Sigmoid colon (tissue), 3 donors: ENCODE measurements at regions not wholly inside any gene's neighbourhood (a gene's known extent, or its start where the extent isn't known, plus 50 kb on each side); places are given as distances from the start of the nearest gene placed in this dataset.

Experiments
- CTCF ChIP-seq, 4 experiments: fragments of 450-650 bp in 3 of 4; fragments of 200-600 bp in 1 of 4; IDR thresholded peaks; one replicate each; pipeline ENCODE4 v1.5.1; 2016 to 2019; ENCODE audit warnings: antibody characterized with exemption in 4 of 4, mild to moderate bottlenecking in 3 of 4, moderate library complexity in 2 of 4
- POLR2A ChIP-seq, 2 donors: fragments of 450-650 bp; IDR thresholded peaks; one replicate each; pipeline ENCODE4 v1.6.1; 2016; ENCODE audit warnings: antibody characterized with exemption in 2 of 2, mild to moderate bottlenecking in 2 of 2, moderate library complexity in 2 of 2

- TF ChIP-seq CTCF (IDR thresholded peaks at IDR 0.05) (no peak), POLR2A (IDR thresholded peaks at IDR 0.05) (no peak)
These were observed 100.2 kb upstream of the METTL14 start for GRCh38 chr4:118585015-118585414.
